AG04449 (cell line): ENCODE measurements at regions not wholly inside any gene's neighbourhood (a gene's known extent, or its start where the extent isn't known, plus 50 kb on each side); places are given as distances from the start of the nearest gene placed in this dataset.

Experiments used
- CTCF ChIA-PET: fragments of 350-600 bp; formaldehyde crosslinking; extraction: SDS; loops from one replicate; lab custom pipeline; 2021; ENCODE audit warnings: antibody characterized with exemption; lab: Yijun Ruan, JAX
- POLR2A ChIA-PET: fragments of 400-600, 350-600 bp; formaldehyde crosslinking; extraction: SDS; loops from one replicate; lab custom pipeline; 2020; ENCODE audit warnings: antibody characterized with exemption, inconsistent platforms; lab: Yijun Ruan, JAX
- DNase-seq: peaks from one replicate; pipeline ENCODE4 v3.0.0-alpha.2; 2010; ENCODE audit warnings: low read depth, low spot score
- H3K4me3 ChIP-seq: 2 replicates; pipeline ENCODE4 v1.5.1; 2011; ENCODE audit warnings: low read depth, mild to moderate bottlenecking, control low read depth, low read length
- TF ChIP-seq, protein P1 (sequence below): IDR thresholded peaks from one replicate; pipeline ENCODE4 v1.5.1; 2011; ENCODE audit warnings: mild to moderate bottlenecking, moderate library complexity, low read length, control low read depth, inconsistent platforms; ENCODE audit not compliant: insufficient read depth; ENCODE audit errors: missing control alignments

- CTCF ChIA-PET: interaction anchor here (0.8 kb wide), 1 partner anchor 24 kb away, joined by 3 read pairs; no protein-coding TSS in a partner anchor
- H3K4me3 ChIP-seq: no peak overlapping the region
- DNase-seq: no peak
These were observed 238.7 kb upstream of the PRDM1 start for GRCh38 chr6:105847433-105847832.

GRCh38 chr6:105844275-105844883, 241.8 kb upstream of the PRDM1 start:
- H3K4me3 ChIP-seq: no peak overlapping the region
- no peak for DNase-seq
- TF ChIP-seq, protein P1, sequence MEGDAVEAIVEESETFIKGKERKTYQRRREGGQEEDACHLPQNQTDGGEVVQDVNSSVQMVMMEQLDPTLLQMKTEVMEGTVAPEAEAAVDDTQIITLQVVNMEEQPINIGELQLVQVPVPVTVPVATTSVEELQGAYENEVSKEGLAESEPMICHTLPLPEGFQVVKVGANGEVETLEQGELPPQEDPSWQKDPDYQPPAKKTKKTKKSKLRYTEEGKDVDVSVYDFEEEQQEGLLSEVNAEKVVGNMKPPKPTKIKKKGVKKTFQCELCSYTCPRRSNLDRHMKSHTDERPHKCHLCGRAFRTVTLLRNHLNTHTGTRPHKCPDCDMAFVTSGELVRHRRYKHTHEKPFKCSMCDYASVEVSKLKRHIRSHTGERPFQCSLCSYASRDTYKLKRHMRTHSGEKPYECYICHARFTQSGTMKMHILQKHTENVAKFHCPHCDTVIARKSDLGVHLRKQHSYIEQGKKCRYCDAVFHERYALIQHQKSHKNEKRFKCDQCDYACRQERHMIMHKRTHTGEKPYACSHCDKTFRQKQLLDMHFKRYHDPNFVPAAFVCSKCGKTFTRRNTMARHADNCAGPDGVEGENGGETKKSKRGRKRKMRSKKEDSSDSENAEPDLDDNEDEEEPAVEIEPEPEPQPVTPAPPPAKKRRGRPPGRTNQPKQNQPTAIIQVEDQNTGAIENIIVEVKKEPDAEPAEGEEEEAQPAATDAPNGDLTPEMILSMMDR: no peak
- ChIA-PET POLR2A (no interaction called here), CTCF (interaction anchor here (1.0 to 1.1 kb wide), 2 partner anchors 13 to 15 kb away, joined by 3 read pairs; no protein-coding TSS in a partner anchor)

More at GRCh38 chr6:105847433-105847832, 238.7 kb upstream of the PRDM1 start:
- TF ChIP-seq, protein P1: no peak
- POLR2A ChIA-PET: no interaction called here

GRCh38 chr6:105839266-105839665, 246.9 kb upstream of the PRDM1 start:
- no peak overlapping the region for H3K4me3 ChIP-seq
- POLR2A ChIA-PET: no interaction called here
- CTCF ChIA-PET: interaction anchor here (1.5 kb wide), 1 partner anchor 10 kb away, joined by 3 read pairs; no protein-coding TSS in a partner anchor
- TF ChIP-seq, protein P1: no peak
- DNase-seq: no peak

DNA sequence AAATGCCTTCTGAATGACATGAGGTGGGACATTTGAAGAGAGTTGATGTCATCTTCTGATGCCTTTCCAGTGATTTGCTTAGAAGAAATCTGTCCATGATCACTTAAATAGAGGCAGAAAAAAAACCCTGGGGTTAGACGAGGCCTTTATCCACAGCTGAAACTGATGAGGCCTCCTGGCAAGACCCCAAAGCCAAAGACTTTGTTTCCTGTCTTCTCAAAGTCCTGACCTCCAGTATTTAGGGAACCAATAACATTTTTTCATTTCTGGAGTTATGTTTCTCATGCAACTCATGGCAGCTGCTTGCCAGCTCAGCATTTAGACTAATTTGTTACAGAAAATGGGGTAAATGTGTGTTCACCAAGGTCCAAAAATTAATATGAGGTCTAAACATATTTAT, 248.0 kb upstream of the PRDM1 start:
- TF ChIP-seq, protein P1: no peak
- H3K4me3 ChIP-seq: no peak overlapping the region
- ChIA-PET CTCF (interaction anchor here (1.5 kb wide), 1 partner anchor 11 kb away, joined by 3 read pairs; no protein-coding TSS in a partner anchor), POLR2A (no interaction called here)
- no peak for DNase-seq

- TF ChIP-seq, protein P1: no peak
- no peak overlapping the region for H3K4me3 ChIP-seq
- ChIA-PET POLR2A (no interaction called here), CTCF (no interaction called here)
- DNase-seq: no peak
These were observed 249.2 kb upstream of the PRDM1 start for GRCh38 chr6:105836889-105837288.

GRCh38 chr6:105836379-105836778, 249.8 kb upstream of the PRDM1 start:
- no peak overlapping the region for H3K4me3 ChIP-seq
- ChIA-PET POLR2A (no interaction called here), CTCF (interaction anchor here (2.2 kb wide), 1 partner anchor 12 kb away, joined by 10 read pairs; no protein-coding TSS in a partner anchor)
- TF ChIP-seq, protein P1: no peak
- DNase-seq: no peak
